ENCODE measurements at regions not wholly inside any gene's neighbourhood (a gene's known extent, or its start where the extent isn't known, plus 50 kb on each side); places are given as distances from the start of the nearest gene placed in this dataset.

DNA sequence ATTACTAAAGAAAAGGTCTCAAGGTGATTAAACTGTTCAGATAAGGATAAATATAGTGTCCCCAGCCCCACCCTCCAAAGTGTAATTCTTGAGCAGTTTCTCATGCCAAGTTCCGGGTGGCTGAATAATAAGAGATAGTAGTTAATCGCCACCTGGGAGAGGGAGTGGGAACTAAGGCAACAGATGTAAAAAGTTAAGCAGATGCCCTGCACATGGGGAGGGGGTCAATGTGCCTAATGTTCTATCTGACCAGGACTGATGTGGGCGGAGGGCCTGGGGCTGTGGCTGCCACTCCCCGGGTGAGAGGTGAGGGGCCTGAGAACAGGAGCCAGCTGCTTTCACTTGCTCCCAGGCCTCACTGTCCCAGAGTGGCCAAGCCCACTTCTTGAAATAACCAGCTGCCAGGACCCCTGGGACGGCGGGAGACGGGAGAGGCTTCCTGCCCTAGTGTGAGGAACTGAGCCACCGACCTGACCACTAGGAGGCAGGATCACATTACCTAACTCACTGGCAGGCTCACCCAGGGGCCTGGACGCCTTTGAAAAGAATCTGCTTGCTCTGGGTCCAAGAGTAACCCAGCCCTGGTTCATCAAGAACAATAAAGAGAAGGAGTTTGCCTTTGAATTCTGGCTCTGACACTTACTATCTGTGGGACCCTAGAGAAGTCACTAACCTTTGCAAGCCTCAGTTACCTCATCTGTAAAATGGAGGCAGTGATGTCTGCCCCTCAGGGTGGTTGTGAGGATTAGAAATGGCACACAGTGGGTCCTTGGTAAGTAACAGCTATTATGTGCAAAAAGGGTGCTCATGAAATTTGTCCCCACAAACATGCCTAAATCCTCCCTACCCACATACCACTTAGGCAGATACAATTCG, 179.2 kb downstream of the ATG4C start:
- Histone ChIP-seq H3K4me1 (replicated peaks in 1 of 2) (no peaks in the 10 kb centered on the region), H3K27ac (no peak overlapping the region), H3K36me3 (replicated peaks in 1 of 2) (no peaks in the 10 kb centered on the region), H3K27me3 (peaks cover 13% of the 10 kb centered on the region), H3K9me3 (replicated peaks in 1 of 3) (no peaks in the 10 kb centered on the region), H3K4me3 (no peak overlapping the region)
- DNase-seq: peak; percentile 18 to 52 (median 40)
- WGBS, 4 donors: 26 to 47% (median 30%) methylated on average over 5 to 10 of the region's 10 CpGs
- TF ChIP-seq, protein P1, sequence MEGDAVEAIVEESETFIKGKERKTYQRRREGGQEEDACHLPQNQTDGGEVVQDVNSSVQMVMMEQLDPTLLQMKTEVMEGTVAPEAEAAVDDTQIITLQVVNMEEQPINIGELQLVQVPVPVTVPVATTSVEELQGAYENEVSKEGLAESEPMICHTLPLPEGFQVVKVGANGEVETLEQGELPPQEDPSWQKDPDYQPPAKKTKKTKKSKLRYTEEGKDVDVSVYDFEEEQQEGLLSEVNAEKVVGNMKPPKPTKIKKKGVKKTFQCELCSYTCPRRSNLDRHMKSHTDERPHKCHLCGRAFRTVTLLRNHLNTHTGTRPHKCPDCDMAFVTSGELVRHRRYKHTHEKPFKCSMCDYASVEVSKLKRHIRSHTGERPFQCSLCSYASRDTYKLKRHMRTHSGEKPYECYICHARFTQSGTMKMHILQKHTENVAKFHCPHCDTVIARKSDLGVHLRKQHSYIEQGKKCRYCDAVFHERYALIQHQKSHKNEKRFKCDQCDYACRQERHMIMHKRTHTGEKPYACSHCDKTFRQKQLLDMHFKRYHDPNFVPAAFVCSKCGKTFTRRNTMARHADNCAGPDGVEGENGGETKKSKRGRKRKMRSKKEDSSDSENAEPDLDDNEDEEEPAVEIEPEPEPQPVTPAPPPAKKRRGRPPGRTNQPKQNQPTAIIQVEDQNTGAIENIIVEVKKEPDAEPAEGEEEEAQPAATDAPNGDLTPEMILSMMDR (IDR thresholded peaks at IDR 0.05): peak in 5 of 6 experiments; percentile 18 to 52 (median 42)
- no peak for TF ChIP-seq POLR2A (IDR thresholded peaks at IDR 0.05)
- intact Hi-C loops (cut with DNase I): loop anchor here in 1 of 2 donors (5.0 kb wide), 1 partner anchor 184 kb away; no protein-coding TSS in a partner anchor

DNA sequence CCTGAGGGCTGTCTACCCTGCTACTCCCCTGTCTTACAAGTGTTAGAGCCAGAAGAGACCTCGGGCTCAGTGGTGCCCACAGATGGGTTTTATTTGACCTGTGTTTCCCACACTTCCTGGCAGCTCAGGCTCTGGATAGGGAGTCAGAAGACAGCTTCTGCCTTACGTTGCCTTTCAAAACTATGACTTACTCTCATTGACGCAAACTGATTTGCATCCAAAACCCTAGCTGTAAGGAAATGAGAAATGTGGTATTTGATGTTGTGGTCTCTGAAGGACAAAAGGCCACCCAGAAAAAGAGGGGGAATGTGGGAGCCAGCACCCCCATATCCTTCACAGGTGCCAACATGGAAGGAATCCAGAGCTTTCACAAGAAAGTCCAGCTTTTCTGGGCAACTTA, 180.2 kb downstream of the ATG4C start:
- no peak for TF ChIP-seq POLR2A (IDR thresholded peaks at IDR 0.05)
- TF ChIP-seq, protein P1 (IDR thresholded peaks at IDR 0.05): no peak
- 63 to 80% (median 66%) methylated on average over 3 of the region's 3 CpGs for WGBS, 4 donors

DNA sequence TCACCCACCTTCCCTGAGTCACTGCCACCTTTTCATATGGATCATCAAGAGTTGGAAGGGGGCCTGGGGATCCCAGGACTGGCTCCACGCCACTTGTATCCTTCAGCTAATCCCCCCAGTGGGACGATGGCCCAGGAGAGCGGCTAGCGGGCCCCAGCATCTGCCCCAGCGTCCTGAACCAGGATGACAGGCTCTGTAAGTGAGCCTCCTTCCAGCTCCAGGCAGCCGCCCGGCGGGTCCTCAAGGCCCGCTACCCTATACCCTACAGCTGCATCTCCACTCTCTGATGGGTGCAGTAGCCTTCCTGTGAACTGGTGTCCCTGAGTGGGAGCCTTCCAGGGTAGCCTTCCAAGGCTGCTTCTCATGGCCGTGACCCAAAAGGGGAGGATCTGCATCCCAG, 183.1 kb downstream of the ATG4C start:
- no peaks in the 10 kb centered on the region for H3K4me1 ChIP-seq (replicated peaks in 1 of 2)
- DNase-seq: no peak
- 83 to 89% (median 87%) methylated on average over 1 to 10 of the region's 10 CpGs for WGBS, 4 donors
- no peak overlapping the region for H3K27ac ChIP-seq
- TF ChIP-seq POLR2A (IDR thresholded peaks at IDR 0.05): no peak
- TF ChIP-seq, protein P1 (IDR thresholded peaks at IDR 0.05): no peak
- no peaks in the 10 kb centered on the region for H3K9me3 ChIP-seq (replicated peaks in 1 of 3)
- intact Hi-C loops (cut with DNase I): no loop called here
- no peak overlapping the region for H3K4me3 ChIP-seq
- no peaks in the 10 kb centered on the region for H3K36me3 ChIP-seq (replicated peaks in 1 of 2)
- H3K27me3 ChIP-seq: peaks cover 6% of the 10 kb centered on the region

More for the DNA sequence above, 180.2 kb downstream of the ATG4C start:
- Histone ChIP-seq H3K27ac (no peak overlapping the region), H3K4me1 (replicated peaks in 1 of 2) (no peaks in the 10 kb centered on the region), H3K27me3 (peaks cover 13% of the 10 kb centered on the region), H3K36me3 (replicated peaks in 1 of 2) (no peaks in the 10 kb centered on the region), H3K4me3 (no peak overlapping the region), H3K9me3 (replicated peaks in 1 of 3) (no peaks in the 10 kb centered on the region)
- no peak for DNase-seq
- intact Hi-C loops (cut with DNase I): loop anchor here in 1 of 2 donors (5.0 kb wide), 1 partner anchor 183 kb away; no protein-coding TSS in a partner anchor

DNA sequence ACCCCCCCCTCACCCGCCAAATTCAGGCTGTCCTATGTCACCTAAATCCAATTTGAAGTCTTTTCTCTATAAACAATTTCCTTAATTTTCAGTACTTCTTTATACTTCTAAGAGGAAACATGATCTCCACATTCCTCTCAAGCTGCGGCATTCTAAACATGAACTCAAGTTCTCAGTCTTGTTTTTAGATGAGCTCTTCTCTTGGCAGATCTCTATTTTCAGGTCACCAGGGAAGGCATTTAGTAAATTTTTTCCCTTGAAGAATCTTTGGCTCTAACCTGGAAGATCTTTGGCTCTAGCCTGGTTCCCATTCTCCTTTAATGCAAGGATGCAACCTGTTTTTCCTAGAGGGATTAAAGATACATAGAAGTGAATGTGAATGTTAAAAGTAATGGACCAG, 193.4 kb downstream of the ATG4C start:
- TF ChIP-seq, protein P1 (IDR thresholded peaks at IDR 0.05): no peak
- TF ChIP-seq POLR2A (IDR thresholded peaks at IDR 0.05): no peak

More for the DNA sequence above, 193.4 kb downstream of the ATG4C start:
- no peak overlapping the region for H3K4me3 ChIP-seq
- no peaks in the 10 kb centered on the region for H3K9me3 ChIP-seq (replicated peaks in 1 of 3)
- H3K27ac ChIP-seq: no peak overlapping the region
- intact Hi-C loops (cut with DNase I): no loop called here
- H3K4me1 ChIP-seq (replicated peaks in 1 of 2): no peaks in the 10 kb centered on the region
- no peak for DNase-seq
- H3K27me3 ChIP-seq: no peaks in the 10 kb centered on the region
- 69 to 75% (median 70%) methylated on average over 2 of the region's 2 CpGs for WGBS, 4 donors
- no peaks in the 10 kb centered on the region for H3K36me3 ChIP-seq (replicated peaks in 1 of 2)

All from adrenal gland (tissue), 9 donors.